ENCODE measurements at regions not wholly inside any gene's neighbourhood (a gene's known extent, or its start where the extent isn't known, plus 50 kb on each side); places are given as distances from the start of the nearest gene placed in this dataset.

DNA sequence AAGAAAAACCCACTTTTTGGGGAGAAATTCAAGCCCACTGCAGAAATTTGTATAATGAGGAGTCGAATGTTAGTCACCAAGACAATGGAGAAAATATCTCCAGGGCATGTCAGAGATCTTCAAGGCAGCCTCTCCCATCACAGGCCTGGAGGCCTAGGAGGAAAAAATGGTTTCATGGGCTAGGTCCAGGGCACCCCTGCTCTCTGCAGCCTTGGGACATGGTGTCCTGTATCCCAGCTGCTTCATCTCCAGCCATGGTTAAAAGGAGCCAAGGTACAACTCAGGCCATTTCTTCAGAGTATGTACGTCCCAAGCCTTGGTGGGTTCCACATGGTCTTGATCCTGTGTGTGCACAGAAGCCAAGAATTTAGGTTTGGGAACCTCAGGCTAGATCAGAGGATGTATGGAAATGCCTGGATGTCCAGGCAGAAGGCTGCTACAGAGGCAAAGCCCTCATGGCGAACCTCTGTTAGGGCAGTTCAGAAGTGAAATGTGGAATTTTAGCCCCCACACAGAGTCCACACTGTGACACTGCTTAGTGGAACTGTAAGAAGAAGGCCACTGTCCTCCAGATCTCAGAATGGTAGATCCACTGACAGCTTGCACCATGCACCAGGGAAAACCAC is 561.4 kb downstream of the ISL1 start:
- no peak for DNase-seq

DNA sequence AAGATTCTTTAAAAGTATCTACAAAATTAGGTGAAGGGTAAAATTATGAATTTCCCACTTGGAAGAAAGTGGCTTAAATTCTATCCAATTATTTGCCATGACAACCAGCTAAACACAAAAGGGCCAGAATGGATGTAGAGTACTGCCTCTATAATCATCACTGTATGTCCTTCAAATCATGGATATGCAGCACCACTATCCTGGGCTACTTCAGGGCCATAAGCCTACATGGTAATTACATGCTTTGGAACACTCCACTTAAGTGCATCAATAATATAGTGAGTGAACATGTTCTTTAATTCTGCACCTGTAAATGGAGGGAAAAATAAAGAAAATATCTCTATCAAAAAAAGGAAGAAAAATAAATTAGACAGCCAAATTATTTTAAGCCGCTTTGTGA is 575.2 kb downstream of the ISL1 start:
- no peak for DNase-seq

DNA sequence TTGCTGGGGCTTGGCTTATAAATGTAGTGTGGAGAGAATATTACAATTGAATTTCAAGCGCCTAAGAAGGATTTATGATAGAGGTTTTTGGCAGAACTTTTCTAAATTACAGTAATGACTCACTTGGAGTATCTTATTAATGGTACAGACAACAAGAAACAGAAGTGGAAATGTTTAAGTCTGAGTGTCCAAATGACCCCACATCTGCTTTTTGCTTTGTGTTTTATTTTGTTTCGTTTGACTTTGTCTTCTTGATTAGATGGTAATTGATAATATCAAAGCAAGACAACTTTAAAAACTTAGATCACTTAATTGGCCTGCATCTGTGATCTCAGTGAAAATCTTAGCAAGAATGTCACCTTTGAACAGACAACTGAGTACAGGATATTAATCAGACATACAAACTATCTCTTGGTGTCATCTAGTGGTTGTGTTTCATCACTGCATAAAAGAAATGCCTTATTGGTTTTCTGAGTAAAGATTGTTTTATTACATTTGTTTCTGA is 577.4 kb downstream of the ISL1 start:
- DNase-seq, result no peak

DNA sequence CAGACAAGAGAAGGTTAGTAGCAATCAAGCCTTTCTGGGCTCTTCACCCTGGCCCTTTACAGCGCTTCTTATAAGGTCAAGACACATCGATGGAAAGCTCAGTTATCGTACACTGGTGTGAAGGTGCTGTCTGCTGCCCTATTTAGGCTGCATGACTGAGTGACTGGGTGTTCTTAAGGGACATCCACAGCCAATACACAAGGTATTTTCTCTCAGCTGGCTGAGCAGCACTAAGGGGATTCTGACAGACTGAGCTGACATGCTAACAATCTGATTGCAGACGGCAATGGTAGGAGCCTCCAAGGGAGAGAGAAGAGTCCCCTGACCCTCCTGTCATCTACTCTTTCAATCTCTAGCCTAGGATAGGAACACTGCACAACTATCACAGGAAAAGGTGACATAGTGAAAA is 577.9 kb downstream of the ISL1 start:
- DNase-seq, result no peak

DNA sequence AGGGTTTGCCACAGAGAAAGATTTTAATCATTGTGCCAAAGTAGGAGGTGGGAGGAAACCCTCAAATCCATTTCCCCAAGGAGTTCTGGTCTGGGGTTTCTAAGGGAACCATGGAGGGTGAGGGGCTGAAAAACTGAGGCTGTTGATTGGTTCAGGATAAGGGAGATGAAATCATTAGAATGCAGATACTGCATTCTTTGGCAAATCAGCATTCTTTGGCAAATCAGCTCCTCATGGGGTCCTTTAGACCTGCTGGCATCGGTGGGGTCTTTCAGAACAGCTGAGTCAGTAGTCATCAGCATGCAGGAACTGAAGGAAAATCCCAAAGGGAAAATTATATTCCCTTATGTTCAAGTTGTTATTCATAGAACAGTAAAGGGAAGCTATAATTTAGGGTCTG is 585.5 kb downstream of the ISL1 start:
- no peak for DNase-seq

DNA sequence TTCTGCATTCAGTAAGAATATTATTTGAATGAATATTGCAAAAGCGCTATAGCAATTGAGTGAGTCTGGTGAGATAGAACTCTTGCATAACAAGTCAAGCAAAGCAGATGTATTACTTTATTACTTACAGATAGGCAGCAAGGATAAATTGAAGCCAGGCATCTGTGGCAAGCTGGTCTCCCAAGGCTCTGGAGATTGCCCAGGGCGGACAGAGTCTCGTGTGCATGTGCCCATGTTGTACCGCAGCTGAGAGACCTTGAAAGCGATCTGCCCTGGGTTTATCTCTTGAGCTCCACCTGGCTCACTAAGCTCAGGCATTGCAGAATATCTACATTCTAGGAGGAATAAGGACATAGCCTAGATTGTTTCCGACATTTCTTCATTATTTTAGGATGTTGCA is 591.6 kb downstream of the ISL1 start:
- DNase-seq, result no peak

DNA sequence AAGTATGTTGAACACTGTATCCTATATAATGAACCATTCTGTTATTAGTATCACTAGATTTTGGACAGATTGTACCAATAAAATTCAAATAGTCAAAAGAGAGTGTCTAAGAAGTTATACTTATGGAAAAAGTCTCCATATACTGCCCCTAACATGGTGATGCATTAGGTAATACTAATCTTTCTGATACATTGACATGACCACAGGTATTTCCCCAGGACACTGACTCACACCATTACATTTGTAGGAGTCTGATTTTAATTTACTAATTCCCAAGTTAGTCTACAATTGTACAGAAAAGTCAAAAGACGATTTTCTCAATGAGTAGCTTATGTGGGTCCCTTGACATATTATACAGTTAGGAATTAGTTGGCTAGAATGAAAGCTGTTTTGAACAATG is 593.8 kb downstream of the ISL1 start:
- no peak for DNase-seq

DNA sequence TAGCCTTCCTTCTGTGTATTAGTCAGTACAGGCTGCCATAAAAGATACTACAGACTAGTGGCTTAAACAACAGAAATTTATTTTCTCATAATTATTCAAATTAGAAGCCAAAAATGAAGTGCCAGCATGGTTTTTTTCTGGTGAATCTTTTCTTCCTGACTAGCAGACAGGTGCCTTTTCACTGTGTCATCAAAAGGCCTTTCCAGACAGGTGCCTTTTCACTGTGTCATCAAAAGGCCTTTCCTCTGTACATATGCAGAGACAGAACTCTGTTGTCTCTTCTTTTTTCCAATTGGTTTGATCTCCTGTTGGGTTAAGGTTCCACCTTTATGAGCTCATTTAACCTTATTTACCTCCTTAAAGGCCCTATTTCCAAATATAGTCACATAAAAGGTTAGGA is 599.9 kb downstream of the ISL1 start:
- no peak for DNase-seq

DNA sequence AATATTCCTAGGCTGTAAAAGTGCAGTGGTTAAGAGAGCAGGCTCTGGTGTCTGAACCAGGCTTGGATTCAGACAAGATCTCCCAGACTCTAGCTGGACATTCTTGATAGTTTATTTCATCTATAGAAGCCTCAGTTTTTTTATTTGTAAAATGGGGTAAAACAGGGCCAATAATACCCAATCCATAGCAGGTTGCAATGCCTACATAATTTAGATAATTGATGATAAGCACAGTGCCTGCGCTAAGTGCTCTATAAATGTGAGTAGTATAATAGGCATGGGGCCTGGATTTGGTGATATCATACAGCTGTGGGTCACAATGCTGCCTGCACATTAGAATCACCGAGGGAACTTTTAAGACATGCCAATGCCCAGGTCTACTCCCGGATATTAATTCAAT is 603.5 kb downstream of the ISL1 start:
- DNase-seq, result no peak

DNA sequence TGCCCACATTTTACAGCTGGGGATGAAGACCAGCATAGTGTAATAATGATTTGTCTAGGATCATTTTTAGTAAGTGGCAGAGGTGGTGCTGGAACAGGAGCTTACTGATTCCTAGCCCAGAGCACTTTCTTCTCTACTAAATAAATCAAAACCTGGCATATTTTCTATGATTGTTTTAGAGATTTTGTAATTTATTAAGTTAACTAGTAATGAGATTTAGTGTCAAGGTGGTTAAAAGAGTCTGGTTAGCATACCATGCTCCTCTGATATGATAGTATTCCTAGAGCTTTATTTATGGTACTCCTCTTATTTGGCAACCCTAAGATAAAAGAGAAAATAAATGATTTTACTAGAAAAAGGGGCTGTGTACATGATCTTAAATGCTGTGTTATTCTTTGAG is 604.0 kb downstream of the ISL1 start:
- no peak for DNase-seq

DNA sequence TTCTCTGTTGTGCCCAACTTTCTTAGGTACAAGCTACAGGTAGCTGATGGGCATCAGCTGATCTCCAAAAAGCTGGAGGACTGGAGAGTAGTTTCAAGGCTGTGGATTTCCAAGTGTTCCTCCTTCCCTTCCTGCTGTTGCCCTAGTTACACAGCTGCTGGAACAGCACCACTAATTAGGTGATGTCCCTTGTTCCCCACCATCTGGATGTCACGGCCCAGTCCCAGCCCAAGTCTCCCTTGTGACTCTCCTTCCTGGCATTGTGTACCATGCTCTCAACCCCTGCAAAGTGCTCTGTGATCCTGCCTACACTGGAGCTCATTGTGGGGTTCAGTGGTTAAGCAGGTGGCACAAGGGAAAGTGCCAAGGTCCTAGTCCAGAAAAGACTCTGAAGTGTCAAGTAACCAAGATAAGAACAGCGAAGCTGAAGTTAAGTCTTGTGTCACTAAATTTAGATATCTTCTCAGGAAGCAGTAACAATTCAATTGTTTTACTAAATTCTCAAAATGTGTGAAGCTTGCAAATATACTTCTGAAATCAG is 604.5 kb downstream of the ISL1 start:
- no peak for DNase-seq

DNA sequence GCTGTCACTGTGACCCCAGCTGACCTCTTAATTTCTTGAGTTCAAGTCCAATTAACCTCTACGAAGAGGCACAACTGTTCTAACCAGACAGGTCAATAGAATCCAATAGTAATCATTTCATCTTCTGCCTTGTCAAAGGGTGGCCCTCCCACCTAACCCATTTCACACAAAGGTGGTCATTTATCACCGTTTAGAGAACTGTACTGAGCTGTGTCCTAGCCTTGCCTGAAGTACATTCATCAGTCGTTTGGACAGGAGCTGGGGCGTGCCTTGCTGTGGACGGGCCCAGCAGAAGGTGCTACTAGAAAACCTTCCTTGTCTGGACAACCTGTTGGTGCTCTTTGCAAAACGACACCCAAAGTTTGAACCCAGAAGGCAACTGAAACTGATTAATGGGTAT is 605.4 kb downstream of the ISL1 start:
- DNase-seq, result no peak

DNA sequence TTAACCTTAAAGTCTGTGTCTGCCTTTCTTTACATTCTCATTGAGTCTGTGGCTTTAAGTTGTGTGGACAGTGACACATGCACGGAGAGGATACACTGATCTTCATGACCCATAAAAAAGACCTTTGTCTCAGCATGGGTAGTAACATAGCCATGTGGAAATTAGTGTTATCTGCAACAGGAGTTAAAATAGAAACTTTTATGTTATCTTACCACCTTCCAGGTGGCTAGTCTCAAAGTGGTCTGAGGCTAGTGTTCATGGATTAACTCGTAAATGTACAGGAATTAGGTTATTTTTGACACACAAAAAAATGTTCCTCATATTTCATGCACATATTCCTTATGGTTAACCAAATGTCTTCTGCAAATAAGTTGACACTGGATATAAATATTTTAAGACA is 607.0 kb downstream of the ISL1 start:
- DNase-seq, result no peak

DNA sequence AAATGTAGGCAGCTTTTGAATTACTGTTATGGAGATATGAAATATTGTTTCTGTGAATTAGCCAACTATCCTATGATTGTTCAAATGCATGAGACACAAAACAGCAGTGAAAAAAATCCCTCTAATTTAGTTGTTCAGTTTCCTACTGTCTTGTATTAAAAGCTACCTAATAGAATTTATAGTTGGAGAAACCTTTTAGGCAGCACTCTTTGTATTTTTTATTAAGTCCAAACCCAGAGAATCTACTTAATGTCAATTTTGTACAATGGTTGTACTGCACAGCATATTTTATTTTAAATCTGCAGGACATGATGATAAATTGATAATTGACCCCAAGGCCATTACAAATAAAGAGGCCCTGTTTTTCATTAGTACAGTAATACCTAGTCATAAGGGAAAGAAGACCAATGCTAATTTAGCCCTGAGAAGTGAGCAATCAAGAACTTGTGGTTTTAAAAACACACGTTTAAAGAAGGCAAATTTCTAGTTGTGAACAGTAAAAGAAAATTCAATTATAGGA is 607.5 kb downstream of the ISL1 start:
- DNase-seq, result no peak

DNA sequence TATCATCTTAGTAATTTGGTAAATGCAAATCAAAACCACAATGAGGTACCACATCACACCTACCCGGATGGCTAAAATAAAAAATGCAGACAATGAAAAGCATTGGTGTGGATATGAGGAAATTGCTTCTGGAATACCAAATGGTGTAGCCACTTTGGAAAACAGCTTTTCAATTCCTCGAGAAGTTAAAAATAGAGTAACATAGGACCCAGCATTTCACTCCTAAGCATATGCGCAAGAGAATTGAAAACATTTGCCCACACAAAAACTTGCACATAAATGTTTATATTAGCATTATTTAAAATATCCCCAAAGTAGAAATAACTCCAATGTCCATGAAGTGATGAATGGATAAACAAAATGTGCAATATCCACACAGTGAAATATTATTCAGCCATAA is 608.7 kb downstream of the ISL1 start:
- no peak for DNase-seq

DNA sequence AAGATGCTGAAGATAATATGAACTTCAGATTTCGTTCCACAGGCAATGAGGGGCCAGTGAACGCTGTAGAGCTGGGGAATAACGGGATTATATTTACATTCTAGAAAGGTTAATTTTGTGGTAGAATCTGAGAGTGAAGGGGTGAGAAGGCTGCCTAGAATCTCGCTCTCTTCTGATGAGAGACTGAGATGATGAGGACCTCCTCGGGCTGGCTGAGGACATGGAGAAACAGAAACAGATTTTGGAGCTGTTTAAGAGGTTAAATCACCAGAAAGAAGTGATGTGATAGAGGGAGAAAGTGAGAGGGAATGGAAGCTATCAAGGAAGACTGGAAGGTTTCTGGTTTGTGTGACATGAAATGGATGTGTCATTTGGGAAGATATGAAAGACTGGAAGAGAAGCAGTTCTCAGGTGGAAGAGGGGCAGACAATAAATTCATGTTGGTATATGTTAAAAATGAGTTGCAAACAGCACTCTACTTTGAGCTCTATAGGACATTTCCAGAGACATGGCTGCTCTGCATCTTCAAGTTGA is 612.6 kb downstream of the ISL1 start:
- DNase-seq, result no peak

DNA sequence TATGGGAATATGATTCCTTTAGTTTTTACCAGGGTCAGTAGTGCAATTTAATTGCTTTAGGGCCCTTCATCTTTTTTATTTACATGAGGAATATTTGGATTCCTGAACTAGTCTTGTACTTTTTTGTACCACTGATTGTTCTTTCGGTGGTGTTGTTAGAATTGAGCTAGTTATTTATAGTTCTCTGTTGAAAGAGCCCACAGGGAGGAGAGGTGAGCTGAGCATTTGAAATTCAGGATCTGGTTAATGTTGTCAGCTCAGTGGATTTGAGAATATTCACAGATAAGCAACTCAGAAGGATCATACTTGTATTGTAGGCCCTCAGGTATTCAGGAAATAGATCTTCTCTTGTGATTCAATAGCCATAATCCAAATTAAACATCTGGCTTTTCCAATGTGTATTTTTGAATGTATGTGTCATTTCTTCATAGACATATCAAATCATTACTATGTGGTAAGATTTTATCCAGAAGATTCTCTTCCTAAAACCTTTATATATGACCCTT is 613.2 kb downstream of the ISL1 start:
- DNase-seq, result no peak

DNA sequence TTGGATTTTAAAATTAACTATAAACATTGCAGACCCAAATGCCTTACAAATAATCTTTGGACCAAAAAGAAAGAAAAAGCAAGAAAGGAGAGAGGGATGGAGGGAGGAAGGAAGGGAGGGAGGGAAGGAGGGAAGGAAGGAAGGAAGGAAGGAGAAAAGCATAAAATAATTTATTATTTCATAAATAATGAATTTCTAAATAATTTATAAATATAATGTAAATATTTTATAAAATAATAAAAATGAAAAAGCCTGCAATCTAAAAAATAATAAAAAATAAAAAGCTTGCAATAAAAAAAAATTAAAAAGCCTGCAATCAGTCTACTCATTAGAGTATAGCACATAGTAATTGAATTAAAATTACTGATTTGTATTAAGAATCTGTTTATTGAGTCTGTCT is 614.3 kb downstream of the ISL1 start:
- DNase-seq, result no peak

DNA sequence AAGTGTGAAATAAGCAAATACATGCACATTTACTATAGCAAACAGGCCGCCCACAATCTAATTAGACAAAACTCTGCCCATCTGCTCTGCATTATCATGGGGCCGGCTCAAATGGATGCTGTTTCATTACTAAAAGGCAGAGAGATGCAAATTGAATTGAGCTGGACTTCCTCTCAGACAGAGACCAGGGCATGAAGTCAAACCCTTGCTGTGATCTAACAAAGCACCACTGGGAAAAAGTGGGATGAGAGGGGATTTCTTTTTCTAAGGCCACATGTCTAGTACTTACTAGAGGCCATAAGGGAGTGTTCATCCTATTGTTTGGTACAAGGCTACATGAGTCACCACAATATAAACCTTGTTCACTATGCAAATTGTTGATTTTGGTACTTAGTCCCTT is 614.7 kb downstream of the ISL1 start:
- DNase-seq, result no peak

DNA sequence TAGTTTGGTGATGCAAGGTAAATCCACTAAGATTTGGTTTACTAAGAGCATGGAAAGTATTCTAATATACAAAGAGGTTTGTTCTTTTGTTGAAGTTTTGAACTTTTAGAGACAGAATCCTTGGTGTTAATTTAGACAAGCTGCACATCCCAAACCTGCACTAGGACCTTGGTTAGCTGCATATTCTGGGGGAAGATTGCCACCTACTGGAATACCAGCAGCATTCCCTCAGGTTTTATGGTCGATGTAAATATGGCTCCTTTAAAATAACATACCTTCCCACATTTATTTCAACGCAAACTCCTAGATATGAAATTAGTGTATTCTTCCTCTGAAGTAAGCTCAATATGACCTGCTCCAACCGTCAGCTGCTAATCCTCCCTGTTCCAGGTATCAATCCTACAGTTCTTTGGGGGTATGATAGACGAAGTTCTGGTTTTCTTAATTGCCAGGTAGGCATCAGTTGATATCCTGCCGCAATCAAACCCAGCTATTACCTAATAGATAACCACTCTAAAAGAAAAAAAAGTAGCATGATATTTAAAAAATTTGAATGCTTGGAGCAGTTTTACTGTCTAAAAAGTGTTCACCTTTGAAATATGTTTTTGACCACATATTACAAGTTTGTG is 624.1 kb downstream of the ISL1 start:
- DNase-seq, result peak; percentile 14

DNA sequence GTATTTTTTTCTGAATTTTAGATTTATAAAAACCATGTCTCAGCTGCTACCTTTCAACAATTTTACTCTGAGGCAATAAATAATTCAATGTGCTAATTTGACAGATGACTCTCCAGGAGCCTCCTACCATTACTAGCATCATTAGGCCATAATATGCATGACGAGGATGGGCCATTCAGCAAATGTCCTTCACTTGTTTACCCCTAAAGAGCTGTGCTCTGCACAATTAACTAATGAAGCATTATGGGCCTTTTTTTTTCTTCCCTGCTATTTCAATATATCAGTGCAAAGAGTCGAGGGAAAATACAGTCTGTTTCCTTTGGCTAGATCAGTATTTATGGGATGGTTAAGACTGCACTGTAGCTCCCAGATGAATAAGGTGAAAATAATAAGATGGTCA is 627.2 kb downstream of the ISL1 start:
- DNase-seq, result no peak

DNA sequence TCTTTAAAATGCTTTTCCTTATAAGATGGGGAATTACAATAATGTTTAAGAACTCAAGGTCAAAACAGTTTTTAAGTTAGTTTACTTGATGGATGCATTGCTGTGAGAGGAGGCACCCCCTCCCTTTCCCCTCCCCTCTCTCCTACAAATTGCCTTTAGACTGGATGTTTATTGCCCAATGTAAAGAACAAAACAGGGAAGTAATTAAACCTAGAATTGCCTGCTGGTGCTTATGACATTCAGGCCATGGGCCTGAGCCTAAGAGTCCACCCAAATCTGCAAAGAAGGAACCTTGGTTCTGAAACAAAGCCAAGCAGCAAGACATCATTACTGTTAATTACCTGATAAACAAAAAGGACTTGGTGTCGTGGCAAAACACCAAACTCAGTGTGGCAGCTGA is 630.3 kb downstream of the ISL1 start:
- peak; percentile 27 for DNase-seq

DNA sequence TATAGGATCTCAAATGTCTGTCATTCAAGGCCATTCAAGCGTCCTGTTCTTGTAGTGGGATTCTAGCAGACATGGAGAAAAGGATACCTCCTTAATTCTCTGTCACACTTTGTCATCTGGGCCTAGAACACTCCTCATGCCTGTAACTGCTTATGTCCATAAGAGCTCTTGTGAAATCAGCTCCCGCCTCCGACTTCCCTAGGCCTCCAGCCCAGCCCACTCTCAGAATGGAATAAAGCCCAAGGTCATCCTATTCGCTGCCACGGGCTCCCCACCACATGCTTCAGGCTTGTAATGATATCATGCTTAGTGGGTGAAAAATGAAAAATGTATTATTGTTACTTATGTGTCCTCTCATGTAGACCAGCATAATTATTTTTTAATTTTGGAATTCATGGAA is 632.5 kb downstream of the ISL1 start:
- DNase-seq, result no peak

DNA sequence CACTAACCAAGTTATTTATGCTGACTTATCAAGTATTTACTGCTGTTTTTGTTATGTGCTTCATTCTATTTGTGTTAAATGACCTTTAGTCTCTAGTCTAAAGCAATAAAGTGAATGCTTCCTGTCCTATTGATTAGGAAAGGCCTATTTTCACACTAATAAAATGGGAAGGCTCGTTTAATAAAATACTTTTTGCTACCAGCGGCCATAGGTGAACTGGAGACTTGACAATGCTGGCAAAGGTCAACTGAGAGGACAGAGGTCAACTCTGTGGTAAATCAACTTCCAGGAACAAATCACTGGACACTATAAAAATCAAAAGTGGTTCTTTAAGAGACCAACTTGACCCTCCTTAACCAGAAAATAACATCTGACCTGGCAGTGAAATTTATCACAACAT is 634.3 kb downstream of the ISL1 start:
- no peak for DNase-seq

Data from NCI-H2107 (cell line).